GM12878 (cell line): ENCODE measurements at regions not wholly inside any gene's neighbourhood (a gene's known extent, or its start where the extent isn't known, plus 50 kb on each side); places are given as distances from the start of the nearest gene placed in this dataset.
"Not testable (repeated sequence)": the region's sequence is repeated elsewhere in the genome, so short reads cannot be mapped to it uniquely, and the experiment has no call there.

Source experiments
- ATF7 ChIP-seq: fragments of 450-650 bp; IDR thresholded peaks from 2 replicates; pipeline ENCODE4 v1.6.1; 2016; ENCODE audit warnings: low read depth, mild to moderate bottlenecking
- BCLAF1 ChIP-seq: fragments of 450-650 bp; IDR thresholded peaks from 2 replicates; pipeline ENCODE4 v1.6.1; 2017; ENCODE audit warnings: antibody characterized with exemption, mild to moderate bottlenecking, moderate library complexity
- CTCF ChIP-seq, 3 experiments: IDR thresholded peaks in 2 of 3; conservative IDR thresholded peaks in 1 of 3; 2 replicates each; pipeline ENCODE4 v1.5.1; 2011; ENCODE audit warnings: low read depth in 3 of 3, low read length in 3 of 3, mild to moderate bottlenecking in 3 of 3, control low read depth in 2 of 3, moderate library complexity in 2 of 3, inconsistent platforms in 1 of 3, mixed read lengths in 1 of 3; ENCODE audit not compliant: control insufficient read depth in 2 of 3, insufficient read depth in 1 of 3; ENCODE audit errors: extremely low read depth in 1 of 3
- EED ChIP-seq: sonication (generic); IDR thresholded peaks from 2 replicates; pipeline ENCODE4 v1.6.1; 2016; ENCODE audit warnings: antibody characterized with exemption, low read depth
- EP300 ChIP-seq, 2 experiments: fragments of 150-350 bp in 1 of 2; IDR thresholded peaks; 2 replicates each; pipeline ENCODE4 v1.6.1; 2011 to 2012; ENCODE audit warnings: low read depth in 2 of 2, low read length in 2 of 2, borderline replicate concordance in 1 of 2, improper control_type of control experiment in 1 of 2, inconsistent platforms in 1 of 2; ENCODE audit not compliant: control insufficient read depth in 1 of 2
- HDAC2 ChIP-seq: fragments of 200-600 bp; sonication (generic); IDR thresholded peaks from 2 replicates; pipeline ENCODE4 v1.6.1; 2017
- MEF2A ChIP-seq: IDR thresholded peaks from 2 replicates; pipeline ENCODE4 v1.6.1; 2011; ENCODE audit warnings: low read depth, mild to moderate bottlenecking, low read length, moderate library complexity; ENCODE audit not compliant: insufficient read depth
- USF2 ChIP-seq: IDR thresholded peaks from 2 replicates; pipeline ENCODE4 v1.6.1; 2011; ENCODE audit warnings: low read depth, low read length, improper control_type of control experiment, borderline replicate concordance

GRCh38 chr20:29877411-29878280 lies 1379.8 kb upstream of the DEFB115 start:
- not testable (repeated sequence) for TF ChIP-seq CTCF (IDR thresholded peaks at IDR 0.05 in 2 of 3, conservative IDR thresholded peaks at IDR 0.05 in 1 of 3; ENCODE audit: control insufficient read depth in 2 of 3, extremely low read depth in 1 of 3, insufficient read depth in 1 of 3, low read depth in 3 of 3, low read length in 3 of 3); HDAC2; ATF7; MEF2A; EED; EP300 (IDR thresholded peaks at IDR 0.05; ENCODE audit: borderline replicate concordance in 1 of 2, control insufficient read depth in 1 of 2, low read depth in 2 of 2, low read length in 2 of 2); USF2; BCLAF1
